MM.1S (cell line): ENCODE measurements at regions not wholly inside any gene's neighbourhood (a gene's known extent, or its start where the extent isn't known, plus 50 kb on each side); places are given as distances from the start of the nearest gene placed in this dataset.

ENCODE experiments used
- EZH2 ChIP-seq: fragments of 300-600 bp; sonication (generic); optimal IDR thresholded peaks from 2 replicates; pipeline ENCODE3; 2017; ENCODE audit warnings: low read depth, mild to moderate bottlenecking, antibody characterized with exemption, low read length, mixed read lengths
- TF ChIP-seq, protein P1 (sequence below): fragments of 300-600 bp; sonication (generic); IDR thresholded peaks from 2 replicates; pipeline ENCODE4 v1.5.1; 2016; ENCODE audit warnings: antibody characterized with exemption, low read length, mixed read lengths

GRCh38 chr15:79595995-79596622 is 164.0 kb downstream of the MINAR1 start:
- no peak for TF ChIP-seq EZH2
- TF ChIP-seq, protein P1, sequence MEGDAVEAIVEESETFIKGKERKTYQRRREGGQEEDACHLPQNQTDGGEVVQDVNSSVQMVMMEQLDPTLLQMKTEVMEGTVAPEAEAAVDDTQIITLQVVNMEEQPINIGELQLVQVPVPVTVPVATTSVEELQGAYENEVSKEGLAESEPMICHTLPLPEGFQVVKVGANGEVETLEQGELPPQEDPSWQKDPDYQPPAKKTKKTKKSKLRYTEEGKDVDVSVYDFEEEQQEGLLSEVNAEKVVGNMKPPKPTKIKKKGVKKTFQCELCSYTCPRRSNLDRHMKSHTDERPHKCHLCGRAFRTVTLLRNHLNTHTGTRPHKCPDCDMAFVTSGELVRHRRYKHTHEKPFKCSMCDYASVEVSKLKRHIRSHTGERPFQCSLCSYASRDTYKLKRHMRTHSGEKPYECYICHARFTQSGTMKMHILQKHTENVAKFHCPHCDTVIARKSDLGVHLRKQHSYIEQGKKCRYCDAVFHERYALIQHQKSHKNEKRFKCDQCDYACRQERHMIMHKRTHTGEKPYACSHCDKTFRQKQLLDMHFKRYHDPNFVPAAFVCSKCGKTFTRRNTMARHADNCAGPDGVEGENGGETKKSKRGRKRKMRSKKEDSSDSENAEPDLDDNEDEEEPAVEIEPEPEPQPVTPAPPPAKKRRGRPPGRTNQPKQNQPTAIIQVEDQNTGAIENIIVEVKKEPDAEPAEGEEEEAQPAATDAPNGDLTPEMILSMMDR = peak; percentile 100
